HepG2 (cell line): ENCODE measurements at regions not wholly inside any gene's neighbourhood (a gene's known extent, or its start where the extent isn't known, plus 50 kb on each side); places are given as distances from the start of the nearest gene placed in this dataset.
A peak's percentile ranks its signal among the peaks of the same experiment; 100 is the strongest.

Experiments used
- ARNTL ChIP-seq: sonication (generic); formaldehyde crosslinking; IDR thresholded peaks from 2 replicates; pipeline ENCODE4 v1.4.0; 2020; ENCODE audit warnings: mild to moderate bottlenecking, missing genetic modification reagents
- BHLHE40 ChIP-seq: IDR thresholded peaks from 2 replicates; pipeline ENCODE4 v1.6.1; 2011; ENCODE audit warnings: low read length, improper control_type of control experiment
- CSRNP2 ChIP-seq: sonication (generic); formaldehyde crosslinking; conservative IDR thresholded peaks from 2 replicates; pipeline ENCODE4 v1.8.0; 2022; ENCODE audit warnings: low read depth, missing genetic modification reagents
- FOXK2 ChIP-seq: fragments of 450-650 bp; IDR thresholded peaks from 2 replicates; pipeline ENCODE4 v1.6.1; 2016
- HMGA1 ChIP-seq: sonication (generic); formaldehyde crosslinking; conservative IDR thresholded peaks from 2 replicates; pipeline ENCODE4 v1.4.0; 2020; ENCODE audit warnings: missing genetic modification reagents
- MXI1 ChIP-seq: IDR thresholded peaks from 3 replicates; pipeline ENCODE4 v1.6.1; 2012; ENCODE audit warnings: low read depth, low read length, inconsistent platforms, borderline replicate concordance
- PHF20 ChIP-seq: sonication (generic); formaldehyde crosslinking; IDR thresholded peaks from 2 replicates; pipeline ENCODE4 v1.5.0; 2020; ENCODE audit warnings: mild to moderate bottlenecking, missing genetic modification reagents
- POLR2AphosphoS5 ChIP-seq: IDR thresholded peaks from 2 replicates; pipeline ENCODE4 v1.6.1; 2012; ENCODE audit warnings: low read depth, low read length
- PPARG ChIP-seq: conservative IDR thresholded peaks from 2 replicates; pipeline ENCODE4 v1.6.1; 2016; ENCODE audit warnings: missing biosample characterization, missing genetic modification reagents
- SCMH1 ChIP-seq: sonication (generic); formaldehyde crosslinking; IDR thresholded peaks from 2 replicates; pipeline ENCODE4 v1.9.0; 2021; ENCODE audit warnings: missing genetic modification reagents, mild to moderate bottlenecking, borderline replicate concordance
- SMAD3 ChIP-seq: sonication (generic); formaldehyde crosslinking; IDR thresholded peaks from 2 replicates; pipeline ENCODE4 v1.4.0; 2020; ENCODE audit warnings: missing genetic modification reagents
- TARDBP ChIP-seq: sonication (generic); formaldehyde crosslinking; IDR thresholded peaks from 2 replicates; pipeline ENCODE4 v1.8.0; 2022; ENCODE audit warnings: mild to moderate bottlenecking, missing genetic modification reagents
- TEAD3 ChIP-seq: optimal IDR thresholded peaks from 2 replicates; pipeline ENCODE3; 2016; ENCODE audit warnings: borderline replicate concordance
- ZFP1 ChIP-seq: IDR thresholded peaks from 2 replicates; pipeline ENCODE4 v1.6.1; 2016
- ZNF264 ChIP-seq: sonication (generic); formaldehyde crosslinking; IDR thresholded peaks from 2 replicates; pipeline ENCODE4 v1.4.0; 2020; ENCODE audit warnings: missing genetic modification reagents
- ZNF318 ChIP-seq: sonication (generic); formaldehyde crosslinking; IDR thresholded peaks from 2 replicates; pipeline ENCODE4 v1.4.0; 2020; ENCODE audit warnings: mild to moderate bottlenecking, missing genetic modification reagents
- TF ChIP-seq, protein P1 (sequence below): sonication (generic); formaldehyde crosslinking; IDR thresholded peaks from 2 replicates; pipeline ENCODE4 v1.5.0; 2020; ENCODE audit warnings: mild to moderate bottlenecking, missing genetic modification reagents, borderline replicate concordance

DNA sequence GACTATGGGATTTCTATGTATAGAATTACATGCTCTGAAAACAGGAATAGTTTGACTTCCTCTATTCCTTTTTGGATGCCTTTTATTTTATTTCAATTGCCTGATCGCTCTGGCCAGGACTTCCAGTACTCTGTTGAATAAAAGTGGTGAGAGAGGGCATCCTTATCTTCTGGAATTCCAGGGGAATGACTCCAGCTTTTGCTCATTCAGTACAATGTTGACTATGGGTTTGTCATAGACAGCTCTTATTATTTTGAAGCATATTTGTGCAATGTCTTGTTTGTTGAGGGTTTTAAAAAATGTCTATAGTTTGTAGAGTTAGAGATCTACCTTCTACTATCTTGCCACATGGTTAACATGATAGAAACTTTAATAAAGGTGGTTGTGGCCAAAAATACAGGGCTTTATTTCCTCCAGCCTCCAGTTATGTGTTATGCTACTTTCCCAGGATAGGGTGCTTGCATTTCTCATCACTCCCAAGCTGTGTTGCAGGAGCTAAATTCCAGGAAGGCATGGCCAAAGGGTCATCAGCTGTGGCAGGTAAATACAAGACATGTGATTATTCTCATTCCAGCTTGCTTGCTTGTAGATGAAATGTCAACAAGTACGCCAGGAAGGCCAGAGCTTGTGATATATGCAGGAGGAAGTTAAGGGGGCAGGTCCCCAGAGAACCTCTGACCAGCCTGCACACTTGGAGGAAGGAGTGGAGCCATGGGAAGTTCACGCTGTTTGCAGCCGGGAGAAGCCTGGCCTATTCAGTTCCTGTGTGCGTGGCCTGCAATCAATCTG is 142.4 kb upstream of the CPXCR1 start (continued):
- TF ChIP-seq ZNF318 (CRISPR knock-in tag) (no peak), PPARG (CRISPR knock-in tag) (peak; percentile 78), CSRNP2 (CRISPR knock-in tag) (no peak), TEAD3 (CRISPR knock-in tag) (peak; percentile 96), FOXK2 (peak; percentile 96), PHF20 (CRISPR knock-in tag) (no peak), ZFP1 (peak; percentile 46; the same call in 1 of the 2 replicates), SMAD3 (peak; percentile 76), TARDBP (peak; percentile 91), SCMH1 (CRISPR knock-in tag) (no peak), ARNTL (peak; percentile 80), ZNF264 (no peak), POLR2AphosphoS5 (peak; percentile 64; the same call in 1 of the 2 replicates), HMGA1 (CRISPR knock-in tag) (no peak), BHLHE40 (peak; percentile 46), MXI1 (peak; percentile 54; the same call in 1 of the 3 replicates)
- TF ChIP-seq, protein P1, sequence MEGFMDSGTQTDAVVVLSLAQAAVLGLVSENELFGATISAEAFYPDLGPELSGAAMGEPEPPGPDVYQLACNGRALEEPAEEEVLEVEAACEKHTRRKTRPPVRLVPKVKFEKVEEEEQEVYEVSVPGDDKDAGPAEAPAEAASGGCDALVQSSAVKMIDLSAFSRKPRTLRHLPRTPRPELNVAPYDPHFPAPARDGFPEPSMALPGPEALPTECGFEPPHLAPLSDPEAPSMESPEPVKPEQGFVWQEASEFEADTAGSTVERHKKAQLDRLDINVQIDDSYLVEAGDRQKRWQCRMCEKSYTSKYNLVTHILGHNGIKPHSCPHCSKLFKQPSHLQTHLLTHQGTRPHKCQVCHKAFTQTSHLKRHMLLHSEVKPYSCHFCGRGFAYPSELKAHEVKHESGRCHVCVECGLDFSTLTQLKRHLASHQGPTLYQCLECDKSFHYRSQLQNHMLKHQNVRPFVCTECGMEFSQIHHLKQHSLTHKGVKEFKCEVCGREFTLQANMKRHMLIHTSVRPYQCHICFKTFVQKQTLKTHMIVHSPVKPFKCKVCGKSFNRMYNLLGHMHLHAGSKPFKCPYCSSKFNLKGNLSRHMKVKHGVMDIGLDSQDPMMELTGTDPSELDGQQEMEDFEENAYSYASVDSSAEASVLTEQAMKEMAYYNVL (CRISPR knock-in tag): peak; percentile 82; the same call in 1 of the 2 replicates
